Esophagus muscularis mucosa (tissue), 3 donors: ENCODE measurements at regions not wholly inside any gene's neighbourhood (a gene's known extent, or its start where the extent isn't known, plus 50 kb on each side); places are given as distances from the start of the nearest gene placed in this dataset.

Experiments
- POLR2A ChIP-seq: fragments of 450-650 bp; IDR thresholded peaks from one replicate; pipeline ENCODE4 v1.6.1; 2017; ENCODE audit warnings: antibody characterized with exemption, moderate library complexity, mild to moderate bottlenecking, low read depth
- TF ChIP-seq, protein P1 (sequence below), 3 experiments: fragments of 200-600 bp in 2 of 3; fragments of 450-650 bp in 1 of 3; sonication (generic) in 2 of 3; IDR thresholded peaks; one replicate each; pipeline ENCODE4 v1.5.1; 2017 to 2019; ENCODE audit warnings: antibody characterized with exemption in 3 of 3, mild to moderate bottlenecking in 2 of 3, moderate library complexity in 1 of 3

DNA sequence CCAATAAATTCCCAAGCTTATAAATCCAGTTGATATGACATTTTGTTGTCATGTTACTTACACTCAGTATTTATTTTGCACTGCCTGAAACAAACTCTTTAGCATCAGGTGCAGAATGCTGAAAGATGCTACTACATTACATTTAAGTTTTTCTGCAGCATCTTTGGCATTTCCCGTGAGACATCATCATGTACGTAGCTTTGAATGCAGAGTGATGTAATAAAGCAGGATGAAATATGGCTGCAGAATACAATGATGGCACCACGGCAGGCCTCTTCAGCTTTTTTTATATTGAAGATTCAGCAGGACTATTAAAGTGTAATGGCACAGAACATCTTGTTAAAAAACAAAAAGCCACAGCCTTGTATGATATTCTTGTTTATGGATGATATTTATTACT lies 531.8 kb downstream of the NXPH1 start:
- TF ChIP-seq, protein P1, sequence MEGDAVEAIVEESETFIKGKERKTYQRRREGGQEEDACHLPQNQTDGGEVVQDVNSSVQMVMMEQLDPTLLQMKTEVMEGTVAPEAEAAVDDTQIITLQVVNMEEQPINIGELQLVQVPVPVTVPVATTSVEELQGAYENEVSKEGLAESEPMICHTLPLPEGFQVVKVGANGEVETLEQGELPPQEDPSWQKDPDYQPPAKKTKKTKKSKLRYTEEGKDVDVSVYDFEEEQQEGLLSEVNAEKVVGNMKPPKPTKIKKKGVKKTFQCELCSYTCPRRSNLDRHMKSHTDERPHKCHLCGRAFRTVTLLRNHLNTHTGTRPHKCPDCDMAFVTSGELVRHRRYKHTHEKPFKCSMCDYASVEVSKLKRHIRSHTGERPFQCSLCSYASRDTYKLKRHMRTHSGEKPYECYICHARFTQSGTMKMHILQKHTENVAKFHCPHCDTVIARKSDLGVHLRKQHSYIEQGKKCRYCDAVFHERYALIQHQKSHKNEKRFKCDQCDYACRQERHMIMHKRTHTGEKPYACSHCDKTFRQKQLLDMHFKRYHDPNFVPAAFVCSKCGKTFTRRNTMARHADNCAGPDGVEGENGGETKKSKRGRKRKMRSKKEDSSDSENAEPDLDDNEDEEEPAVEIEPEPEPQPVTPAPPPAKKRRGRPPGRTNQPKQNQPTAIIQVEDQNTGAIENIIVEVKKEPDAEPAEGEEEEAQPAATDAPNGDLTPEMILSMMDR (IDR thresholded peaks at IDR 0.05): no peak
- no peak for TF ChIP-seq POLR2A
